Esophagus muscularis mucosa (tissue), 4 donors: ENCODE measurements at regions not wholly inside any gene's neighbourhood (a gene's known extent, or its start where the extent isn't known, plus 50 kb on each side); places are given as distances from the start of the nearest gene placed in this dataset.

ENCODE experiments used
- DNase-seq: peaks from one replicate; pipeline ENCODE4 v3.0.0-alpha.2; 2017; ENCODE audit errors: extremely low spot score
- H3K27ac ChIP-seq, 4 donors: fragments of 200-600 bp; sonication (generic); replicated peaks in 1 of 4; 1 replicate in 3 of 4; 2 replicates in 1 of 4; pipeline ENCODE4 v1.5.1; 2016 to 2019; ENCODE audit warnings: mild to moderate bottlenecking in 1 of 4
- H3K27me3 ChIP-seq, 4 donors: fragments of 200-600 bp; sonication (generic); one replicate each; pipeline versions ENCODE4 v1.5.1 to v1.6.0; 2016 to 2019
- H3K36me3 ChIP-seq, 4 donors: fragments of 200-600 bp; sonication (generic); one replicate each; pipeline ENCODE4 v1.5.1; 2016 to 2019
- H3K4me1 ChIP-seq, 4 donors: fragments of 200-600 bp; sonication (generic); one replicate each; pipeline ENCODE4 v1.5.1; 2016 to 2019
- H3K4me3 ChIP-seq, 4 donors: fragments of 200-600 bp; sonication (generic); 1 replicate in 2 of 4; 2 replicates in 2 of 4; pipeline ENCODE4 v1.5.1; 2016 to 2019; ENCODE audit warnings: mild to moderate bottlenecking in 4 of 4, moderate library complexity in 1 of 4
- H3K9me3 ChIP-seq, 4 donors: fragments of 200-600 bp; sonication (generic); 1 replicate in 3 of 4; 2 replicates in 1 of 4; pipeline ENCODE4 v1.5.1; 2016 to 2019
- CTCF ChIP-seq, 3 experiments: fragments of 200-600 bp in 2 of 3; fragments of 450-650 bp in 1 of 3; sonication (generic) in 2 of 3; IDR thresholded peaks; one replicate each; pipeline ENCODE4 v1.5.1; 2017 to 2019; ENCODE audit warnings: antibody characterized with exemption in 3 of 3, mild to moderate bottlenecking in 2 of 3, moderate library complexity in 1 of 3
- EP300 ChIP-seq: sonication (generic); formaldehyde crosslinking; IDR thresholded peaks from one replicate; pipeline ENCODE4 v1.6.1; 2017; ENCODE audit warnings: antibody characterized with exemption
- POLR2A ChIP-seq: fragments of 450-650 bp; IDR thresholded peaks from one replicate; pipeline ENCODE4 v1.6.1; 2017; ENCODE audit warnings: antibody characterized with exemption, moderate library complexity, mild to moderate bottlenecking, low read depth
- POLR2AphosphoS5 ChIP-seq, 2 donors: sonication (generic); formaldehyde crosslinking; IDR thresholded peaks; one replicate each; pipeline ENCODE4 v1.6.1; 2017; ENCODE audit warnings: antibody characterized with exemption in 2 of 2
- WGBS: methylation state at CpG from one replicate; pipeline ENCODE4 v1.1.5; 2018; 5-methylcytosine and 5-hydroxymethylcytosine counted together
- intact Hi-C: fragments of 100-400 bp; cut with DNase I; formaldehyde crosslinking; loops from one replicate; pipeline ENCODE4 v1.15.1; 2023

- 87% methylated on average over 4 of the region's 4 CpGs for WGBS
- TF ChIP-seq CTCF (IDR thresholded peaks at IDR 0.05): no peak
- TF ChIP-seq EP300: no peak
- no peak for TF ChIP-seq POLR2AphosphoS5 (IDR thresholded peaks at IDR 0.05)
- no peak for TF ChIP-seq POLR2A
- H3K4me1 ChIP-seq: no peaks in the 10 kb centered on the region
- H3K27me3 ChIP-seq: no peaks in the 10 kb centered on the region
- intact Hi-C loops: no loop called here
- DNase-seq: no peak
- peaks cover 0 to 14% (median 0%) of the 10 kb centered on the region in 4 donors for H3K9me3 ChIP-seq
- H3K27ac ChIP-seq: no peak overlapping the region
- H3K36me3 ChIP-seq: no peaks in the 10 kb centered on the region
- no peak overlapping the region for H3K4me3 ChIP-seq
Observed at GRCh38 chrX:39946822-39947221, 150.9 kb downstream of the BCOR start.

- Histone ChIP-seq H3K27me3 (no peaks in the 10 kb centered on the region), H3K27ac (no peak overlapping the region), H3K4me3 (no peak overlapping the region), H3K4me1 (peaks cover 0 to 7% (median 3%) of the 10 kb centered on the region in 4 donors), H3K36me3 (no peaks in the 10 kb centered on the region), H3K9me3 (peaks cover 0 to 7% (median 0%) of the 10 kb centered on the region in 4 donors)
- DNase-seq: no peak
- intact Hi-C loops: no loop called here
- TF ChIP-seq POLR2A (no peak), CTCF (IDR thresholded peaks at IDR 0.05) (no peak), POLR2AphosphoS5 (IDR thresholded peaks at IDR 0.05) (no peak), EP300 (no peak)
- 48% methylated on average over 11 of the region's 11 CpGs for WGBS
Observed at GRCh38 chrX:39948582-39948981, 149.2 kb downstream of the BCOR start.

- Histone ChIP-seq H3K36me3 (no peaks in the 10 kb centered on the region), H3K9me3 (peaks cover 0 to 5% (median 0%) of the 10 kb centered on the region in 4 donors), H3K27me3 (no peaks in the 10 kb centered on the region), H3K4me3 (no peak overlapping the region), H3K27ac (no peak overlapping the region), H3K4me1 (peaks cover 3 to 15% (median 12%) of the 10 kb centered on the region in 4 donors)
- TF ChIP-seq EP300 (no peak), POLR2A (no peak), CTCF (IDR thresholded peaks at IDR 0.05) (no peak), POLR2AphosphoS5 (IDR thresholded peaks at IDR 0.05) (no peak)
- intact Hi-C loops: no loop called here
- no peak for DNase-seq
- 91% methylated on average over 3 of the region's 3 CpGs for WGBS
Observed at GRCh38 chrX:39950018-39950688, 147.6 kb downstream of the BCOR start.

GRCh38 chrX:39952989-39953388, 144.8 kb downstream of the BCOR start:
- 70% methylated on average over 3 of the region's 3 CpGs for WGBS
- Histone ChIP-seq H3K4me3 (no peak overlapping the region), H3K36me3 (no peaks in the 10 kb centered on the region), H3K27me3 (no peaks in the 10 kb centered on the region), H3K9me3 (peaks cover 0 to 5% (median 0%) of the 10 kb centered on the region in 4 donors), H3K4me1 (peaks cover 3 to 15% (median 12%) of the 10 kb centered on the region in 4 donors), H3K27ac (no peak overlapping the region)
- DNase-seq: no peak
- intact Hi-C loops: no loop called here
- TF ChIP-seq POLR2A: no peak
- TF ChIP-seq POLR2AphosphoS5 (IDR thresholded peaks at IDR 0.05): no peak
- no peak for TF ChIP-seq EP300
- no peak for TF ChIP-seq CTCF (IDR thresholded peaks at IDR 0.05)

GRCh38 chrX:39953879-39954278, 143.9 kb downstream of the BCOR start:
- no peaks in the 10 kb centered on the region for H3K36me3 ChIP-seq
- H3K4me1 ChIP-seq: peaks cover 9 to 15% (median 12%) of the 10 kb centered on the region in 4 donors
- WGBS: 59% methylated on average over 4 of the region's 10 CpGs
- no peak for DNase-seq
- peaks cover 0 to 5% (median 0%) of the 10 kb centered on the region in 4 donors for H3K9me3 ChIP-seq
- H3K4me3 ChIP-seq: no peak overlapping the region
- no peak overlapping the region for H3K27ac ChIP-seq
- intact Hi-C loops: no loop called here
- H3K27me3 ChIP-seq: no peaks in the 10 kb centered on the region
- TF ChIP-seq CTCF (IDR thresholded peaks at IDR 0.05): no peak
- TF ChIP-seq POLR2AphosphoS5 (IDR thresholded peaks at IDR 0.05): peak; percentile 36 to 57
